PC-3 (cell line): ENCODE measurements at regions not wholly inside any gene's neighbourhood (a gene's known extent, or its start where the extent isn't known, plus 50 kb on each side); places are given as distances from the start of the nearest gene placed in this dataset.

Experiments used
- ATAC-seq: fragments of 200-7000 bp; cut with Tn5 transposase; 2 replicates; pipeline ENCODE4 v1.9.1; 2020; ENCODE audit warnings: mild to moderate bottlenecking, moderate library complexity
- BruUV-seq: library from RNA; stranded (reverse); fragments of 400-500 nt; replicated peaks from 2 replicates; lab custom pipeline; 2021; lab: Mats Ljungman, UMichigan
- CTCF ChIA-PET: fragments of 300-600 bp; sonication (Branson Sonifier 250); formaldehyde crosslinking; loops from one replicate; lab custom pipeline; 2022; ENCODE audit warnings: antibody characterized with exemption; lab: Charles Lee
- POLR2A ChIA-PET: fragments of 300-600 bp; sonication (Branson Sonifier 250); formaldehyde crosslinking; loops from one replicate; lab custom pipeline; 2022; ENCODE audit warnings: antibody characterized with exemption; ENCODE audit not compliant: unreplicated experiment; lab: Charles Lee
- DNase-seq: peaks from one replicate; pipeline ENCODE4 v3.0.0-alpha.2; 2015
- H2AFZ ChIP-seq: fragments of 300-600 bp; sonication (generic); 2 replicates; pipeline ENCODE4 v1.6.0; 2016; ENCODE audit warnings: antibody characterized with exemption, low read length
- H3F3A ChIP-seq: fragments of 300-600 bp; sonication (generic); one replicate; pipeline ENCODE4 v1.6.0; 2017; ENCODE audit warnings: antibody characterized with exemption, low read length, control low read depth, mild to moderate bottlenecking; ENCODE audit not compliant: unreplicated experiment
- H3K27ac ChIP-seq: fragments of 300-600 bp; sonication (generic); 2 replicates; pipeline ENCODE4 v1.5.1; 2016; ENCODE audit warnings: mild to moderate bottlenecking, low read length
- H3K27me3 ChIP-seq: fragments of 300-600 bp; sonication (generic); 2 replicates; pipeline ENCODE4 v1.6.1; 2016; ENCODE audit warnings: low read length, mixed read lengths
- H3K36me3 ChIP-seq: fragments of 300-600 bp; sonication (generic); 2 replicates; pipeline ENCODE4 v1.6.1; 2016; ENCODE audit warnings: low read depth, mixed run types, low read length, mixed read lengths
- H3K4me1 ChIP-seq: fragments of 300-600 bp; sonication (generic); 2 replicates; pipeline ENCODE4 v1.5.1; 2016; ENCODE audit warnings: low read length; ENCODE audit not compliant: insufficient read depth
- H3K4me2 ChIP-seq: fragments of 300-600 bp; sonication (generic); 2 replicates; pipeline ENCODE4 v1.6.0; 2016; ENCODE audit warnings: low read length
- H3K4me3 ChIP-seq: fragments of 300-600 bp; sonication (generic); 2 replicates; pipeline ENCODE4 v1.5.1; 2016; ENCODE audit warnings: mild to moderate bottlenecking, low read length, mixed read lengths
- H3K79me2 ChIP-seq: fragments of 300-600 bp; sonication (generic); 2 replicates; pipeline ENCODE4 v1.6.1; 2017; ENCODE audit warnings: low read length, mixed read lengths
- H3K9ac ChIP-seq: fragments of 300-600 bp; sonication (generic); 2 replicates; pipeline ENCODE4 v1.6.0; 2016; ENCODE audit warnings: mild to moderate bottlenecking, low read length
- H3K9me2 ChIP-seq: fragments of 300-600 bp; sonication (generic); replicated peaks from 2 replicates; pipeline ENCODE4 v1.6.1; 2016; ENCODE audit warnings: mixed run types, low read length, mixed read lengths
- H3K9me3 ChIP-seq: fragments of 300-600 bp; sonication (generic); 2 replicates; pipeline ENCODE4 v1.6.1; 2016; ENCODE audit warnings: low read length, mixed read lengths
- H4K20me1 ChIP-seq: fragments of 300-600 bp; sonication (generic); 2 replicates; pipeline ENCODE4 v1.6.1; 2016; ENCODE audit warnings: low read length, mixed read lengths
- CTCF ChIP-seq: fragments of 300-600 bp; sonication (generic); conservative IDR thresholded peaks from 2 replicates; pipeline ENCODE4 v1.5.1; 2017; ENCODE audit warnings: antibody characterized with exemption, low read depth, mild to moderate bottlenecking, low read length
- EZH2 ChIP-seq: fragments of 300-600 bp; sonication (generic); IDR thresholded peaks from one replicate; pipeline ENCODE4 v1.6.1; 2017; ENCODE audit warnings: antibody characterized with exemption, mild to moderate bottlenecking, low read length; ENCODE audit not compliant: unreplicated experiment
- EZH2phosphoT487 ChIP-seq: fragments of 300-600 bp; sonication (generic); IDR thresholded peaks from 2 replicates; pipeline ENCODE4 v1.6.1; 2018; ENCODE audit warnings: mild to moderate bottlenecking, antibody characterized with exemption, low read length, borderline replicate concordance
- intact Hi-C: fragments of 100-400 bp; cut with micrococcal nuclease; formaldehyde crosslinking; loops from 2 replicates; pipeline ENCODE4 v1.9.0; 2023

DNA sequence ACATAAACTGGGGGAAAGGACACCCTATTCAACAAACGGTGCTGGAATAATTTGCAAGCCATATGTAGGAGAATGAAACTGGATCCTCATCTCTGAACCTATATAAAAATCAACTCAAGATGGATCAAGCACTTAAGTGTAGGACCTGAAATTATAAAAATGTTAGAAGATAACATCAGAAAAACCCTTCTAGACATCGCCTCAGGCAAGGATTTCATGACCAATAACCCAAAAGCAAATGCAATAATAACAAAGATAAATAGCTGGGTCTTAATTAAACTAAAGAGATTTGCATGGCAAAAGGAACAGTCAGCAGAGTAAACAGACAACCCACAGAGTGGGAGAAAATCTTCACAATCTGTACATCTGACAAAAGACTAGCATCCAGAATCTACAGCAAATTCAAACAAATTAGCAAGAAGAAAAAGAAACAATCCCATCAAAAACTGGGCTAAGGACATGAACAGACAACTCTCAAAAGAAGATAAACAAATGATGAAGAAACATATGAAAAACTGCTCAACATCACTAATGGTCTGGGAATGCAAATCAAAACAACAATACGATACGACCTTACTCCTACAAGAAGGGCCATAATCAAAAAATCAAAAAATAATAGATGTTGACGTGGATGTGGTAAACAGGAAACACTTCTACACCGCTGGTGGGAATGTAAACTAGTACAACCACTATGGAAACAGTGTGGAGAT is 408.7 kb downstream of the CNTN6 start:
- intact Hi-C loops, result no loop called here
- Histone ChIP-seq H3K9me2 (no peaks in the 10 kb centered on the region), H3K27me3 (no peaks in the 10 kb centered on the region), H3K9ac (no peak overlapping the region), H4K20me1 (no peaks in the 10 kb centered on the region), H3K79me2 (no peaks in the 10 kb centered on the region), H3K4me3 (no peak overlapping the region), H2AFZ (no peak overlapping the region), H3K4me1 (no peaks in the 10 kb centered on the region), H3K4me2 (no peak overlapping the region), H3K36me3 (no peaks in the 10 kb centered on the region), H3K27ac (no peak overlapping the region), H3K9me3 (peaks cover 13% of the 10 kb centered on the region; the same call in 1 of the 2 replicates), H3F3A (no peaks in the 10 kb centered on the region)
- ATAC-seq (no peak), DNase-seq (no peak)
- CTCF ChIA-PET, result no interaction called here
- BruUV-seq, result no TSS peak
- TF ChIP-seq CTCF (no peak), EZH2 (no peak), EZH2phosphoT487 (no peak)
- POLR2A ChIA-PET, result no interaction called here

DNA sequence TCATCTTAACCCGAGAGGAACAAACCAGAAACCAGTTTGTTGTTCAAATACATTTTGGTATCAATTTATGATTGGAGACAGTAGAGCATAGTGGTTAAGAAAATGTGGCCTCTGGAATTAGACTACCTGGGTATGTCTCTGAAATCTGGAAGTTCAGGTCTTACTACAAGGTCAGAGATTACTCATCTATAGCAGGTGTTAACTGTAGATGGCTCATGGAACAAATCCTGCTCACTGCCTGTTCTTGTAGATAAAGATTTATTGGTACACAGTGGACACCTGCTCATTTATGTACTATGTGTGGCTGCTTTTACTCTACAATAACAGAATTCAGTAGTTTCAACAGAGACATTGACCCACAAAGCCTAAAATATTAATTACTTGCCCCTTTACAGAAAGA is 413.3 kb downstream of the CNTN6 start:
- BruUV-seq, result no TSS peak
- DNase-seq, result no peak
- Histone ChIP-seq H3K79me2 (no peaks in the 10 kb centered on the region), H3K9me2 (no peaks in the 10 kb centered on the region), H2AFZ (no peak overlapping the region), H3K27me3 (no peaks in the 10 kb centered on the region), H3K36me3 (no peaks in the 10 kb centered on the region), H3K27ac (no peak overlapping the region), H3K4me1 (no peaks in the 10 kb centered on the region), H4K20me1 (no peaks in the 10 kb centered on the region), H3F3A (no peaks in the 10 kb centered on the region), H3K4me3 (no peak overlapping the region), H3K9me3 (peaks cover 22% of the 10 kb centered on the region), H3K9ac (no peak overlapping the region), H3K4me2 (no peak overlapping the region)
- POLR2A ChIA-PET, result no interaction called here
- ATAC-seq, result no peak
- TF ChIP-seq EZH2, result no peak
- no peak for TF ChIP-seq EZH2phosphoT487
- no peak for TF ChIP-seq CTCF
- CTCF ChIA-PET, result no interaction called here
- intact Hi-C loops, result no loop called here

DNA sequence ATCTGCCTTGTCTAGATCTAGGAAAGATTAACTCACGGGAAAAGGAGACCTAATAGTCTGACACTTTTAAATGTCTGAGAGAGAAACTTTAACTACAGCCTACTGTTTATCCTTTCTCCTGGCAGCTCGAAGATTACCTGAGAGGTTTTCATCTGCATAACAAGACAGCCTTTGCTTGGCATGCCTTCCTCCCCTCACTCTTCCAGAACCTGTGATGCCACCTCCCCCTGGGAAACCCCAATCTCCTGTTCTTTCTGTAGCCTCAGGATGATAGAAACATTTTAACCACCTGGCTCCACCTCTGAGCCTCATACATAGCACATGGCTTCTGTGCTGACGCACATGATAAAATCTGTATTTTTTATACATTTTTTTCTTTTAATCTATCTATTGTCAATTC is 420.8 kb downstream of the CNTN6 start:
- no peak for TF ChIP-seq EZH2phosphoT487
- TF ChIP-seq CTCF, result no peak
- no peak for TF ChIP-seq EZH2
- Histone ChIP-seq H3K27me3 (no peaks in the 10 kb centered on the region), H3K79me2 (no peaks in the 10 kb centered on the region), H3K9me2 (no peaks in the 10 kb centered on the region), H3K27ac (no peak overlapping the region), H3K4me2 (no peak overlapping the region), H3K36me3 (no peaks in the 10 kb centered on the region), H2AFZ (no peak overlapping the region), H3K4me1 (no peaks in the 10 kb centered on the region), H3K9ac (no peak overlapping the region), H3K9me3 (peaks cover 38% of the 10 kb centered on the region), H3K4me3 (no peak overlapping the region), H4K20me1 (no peaks in the 10 kb centered on the region), H3F3A (no peaks in the 10 kb centered on the region)
- ChIA-PET CTCF (no interaction called here), POLR2A (no interaction called here)
- no TSS peak for BruUV-seq
- intact Hi-C loops, result no loop called here
- no peak for ATAC-seq
- DNase-seq, result no peak
